Endothelial cell (in vitro differentiated cells): ENCODE measurements at regions not wholly inside any gene's neighbourhood (a gene's known extent, or its start where the extent isn't known, plus 50 kb on each side); places are given as distances from the start of the nearest gene placed in this dataset.

Experiments
- DNase-seq: peaks from one replicate; pipeline ENCODE4 v3.0.0; 2021; ENCODE audit warnings: low spot score
- H3K27ac Mint-ChIP-seq: one replicate; pipeline ENCODE4 v1.8.0; 2021; ENCODE audit warnings: mixed read lengths, inconsistent platforms; ENCODE audit not compliant: unreplicated experiment
- H3K27me3 Mint-ChIP-seq: one replicate; pipeline ENCODE4 v1.8.0; 2021; ENCODE audit warnings: mild to moderate bottlenecking, moderate library complexity, mixed read lengths, inconsistent platforms; ENCODE audit not compliant: unreplicated experiment
- H3K36me3 Mint-ChIP-seq: one replicate; pipeline ENCODE4 v1.8.0; 2021; ENCODE audit warnings: mild to moderate bottlenecking, low read depth, mixed read lengths, inconsistent platforms; ENCODE audit not compliant: unreplicated experiment
- H3K4me1 Mint-ChIP-seq: one replicate; pipeline ENCODE4 v1.8.0; 2021; ENCODE audit warnings: mild to moderate bottlenecking, mixed read lengths, inconsistent platforms; ENCODE audit not compliant: unreplicated experiment
- H3K4me3 Mint-ChIP-seq: one replicate; pipeline ENCODE4 v1.8.0; 2021; ENCODE audit warnings: mild to moderate bottlenecking, mixed read lengths, inconsistent platforms; ENCODE audit not compliant: unreplicated experiment
- H3K9me3 Mint-ChIP-seq: one replicate; pipeline ENCODE4 v1.8.0; 2021; ENCODE audit warnings: mixed read lengths, inconsistent platforms; ENCODE audit not compliant: unreplicated experiment
- TF ChIP-seq, protein P1 (sequence below): fragments of 200-600 bp; sonication (generic); IDR thresholded peaks from one replicate; pipeline ENCODE4 v1.5.0; 2021; ENCODE audit warnings: antibody characterized with exemption; ENCODE audit not compliant: unreplicated experiment

DNA sequence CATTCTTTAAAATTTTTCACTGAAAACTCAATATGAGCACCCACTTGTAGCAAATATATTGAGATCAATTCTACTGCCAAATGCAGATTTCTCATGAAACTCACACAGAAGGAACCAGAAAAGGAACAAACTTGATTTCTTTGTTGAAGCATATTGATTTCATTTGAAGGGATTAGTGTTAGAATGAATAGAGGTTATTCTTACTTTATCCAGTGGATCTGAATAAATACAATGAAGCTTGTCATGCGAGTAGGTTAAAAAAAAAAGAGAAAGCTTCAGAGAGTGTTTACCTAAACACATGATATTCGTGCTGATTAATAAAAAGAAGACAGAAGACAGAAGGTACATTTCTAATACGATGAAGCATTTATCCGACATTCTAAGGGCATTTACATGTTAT lies 226.7 kb upstream of the ZSWIM2 start:
- no peak overlapping the region for H3K27ac Mint-ChIP-seq
- no peaks in the 10 kb centered on the region for H3K9me3 Mint-ChIP-seq
- H3K36me3 Mint-ChIP-seq, result no peaks in the 10 kb centered on the region
- peaks cover 2% of the 10 kb centered on the region for H3K4me1 Mint-ChIP-seq
- TF ChIP-seq, protein P1, sequence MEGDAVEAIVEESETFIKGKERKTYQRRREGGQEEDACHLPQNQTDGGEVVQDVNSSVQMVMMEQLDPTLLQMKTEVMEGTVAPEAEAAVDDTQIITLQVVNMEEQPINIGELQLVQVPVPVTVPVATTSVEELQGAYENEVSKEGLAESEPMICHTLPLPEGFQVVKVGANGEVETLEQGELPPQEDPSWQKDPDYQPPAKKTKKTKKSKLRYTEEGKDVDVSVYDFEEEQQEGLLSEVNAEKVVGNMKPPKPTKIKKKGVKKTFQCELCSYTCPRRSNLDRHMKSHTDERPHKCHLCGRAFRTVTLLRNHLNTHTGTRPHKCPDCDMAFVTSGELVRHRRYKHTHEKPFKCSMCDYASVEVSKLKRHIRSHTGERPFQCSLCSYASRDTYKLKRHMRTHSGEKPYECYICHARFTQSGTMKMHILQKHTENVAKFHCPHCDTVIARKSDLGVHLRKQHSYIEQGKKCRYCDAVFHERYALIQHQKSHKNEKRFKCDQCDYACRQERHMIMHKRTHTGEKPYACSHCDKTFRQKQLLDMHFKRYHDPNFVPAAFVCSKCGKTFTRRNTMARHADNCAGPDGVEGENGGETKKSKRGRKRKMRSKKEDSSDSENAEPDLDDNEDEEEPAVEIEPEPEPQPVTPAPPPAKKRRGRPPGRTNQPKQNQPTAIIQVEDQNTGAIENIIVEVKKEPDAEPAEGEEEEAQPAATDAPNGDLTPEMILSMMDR, result no peak
- no peak overlapping the region for H3K4me3 Mint-ChIP-seq
- no peaks in the 10 kb centered on the region for H3K27me3 Mint-ChIP-seq
- no peak for DNase-seq

DNA sequence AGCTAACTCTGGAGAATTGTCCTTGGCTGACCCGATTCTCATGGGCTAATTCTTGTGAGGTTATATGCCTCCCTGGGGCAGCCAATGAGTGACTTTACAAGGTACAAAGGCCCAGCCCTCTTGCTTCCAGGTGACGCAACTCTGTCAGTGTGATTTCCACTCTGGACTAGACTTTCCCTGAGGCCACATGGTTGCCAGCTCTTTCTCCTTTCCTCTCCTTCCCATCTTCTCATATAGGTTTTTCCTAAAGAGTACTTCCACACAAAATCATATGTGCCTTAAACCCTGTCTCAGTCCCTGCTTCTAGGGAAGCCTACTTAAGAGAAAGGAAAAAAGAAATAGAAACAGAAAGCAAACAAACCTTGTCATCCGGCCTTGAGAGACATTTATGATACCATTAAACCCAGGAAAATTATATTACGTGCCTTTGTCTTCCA lies 226.2 kb upstream of the ZSWIM2 start:
- no peaks in the 10 kb centered on the region for H3K9me3 Mint-ChIP-seq

DNA sequence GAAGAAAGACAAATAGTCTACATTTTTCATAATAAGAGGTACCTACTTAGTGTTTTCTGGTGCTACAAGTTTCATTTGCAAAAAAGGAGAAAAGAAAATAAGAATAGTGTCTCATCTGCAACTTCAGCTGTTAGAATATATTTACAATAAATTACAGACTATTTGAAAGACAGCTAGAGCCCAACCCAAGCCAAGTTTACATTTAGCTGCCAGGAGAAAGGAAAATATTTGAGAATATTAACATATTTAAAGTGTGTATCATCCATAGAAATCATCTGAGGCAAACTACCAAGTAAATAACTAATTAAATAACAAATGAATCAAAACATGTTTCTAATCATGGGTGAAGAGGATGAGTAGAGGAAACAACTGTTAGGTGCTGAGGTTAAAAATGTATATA lies 209.2 kb upstream of the ZSWIM2 start:
- Mint-ChIP-seq H3K27ac (no peak overlapping the region), H3K36me3 (no peaks in the 10 kb centered on the region), H3K4me1 (peaks cover 3% of the 10 kb centered on the region), H3K27me3 (no peaks in the 10 kb centered on the region), H3K4me3 (no peak overlapping the region), H3K9me3 (no peaks in the 10 kb centered on the region)
- DNase-seq, result no peak
- TF ChIP-seq, protein P1, result no peak

More for the DNA sequence above, 226.2 kb upstream of the ZSWIM2 start:
- no peaks in the 10 kb centered on the region for H3K36me3 Mint-ChIP-seq
- H3K27me3 Mint-ChIP-seq, result no peaks in the 10 kb centered on the region
- no peak overlapping the region for H3K4me3 Mint-ChIP-seq
- peaks cover 2% of the 10 kb centered on the region for H3K4me1 Mint-ChIP-seq
- DNase-seq, result no peak
- TF ChIP-seq, protein P1, result no peak
- H3K27ac Mint-ChIP-seq, result no peak overlapping the region

DNA sequence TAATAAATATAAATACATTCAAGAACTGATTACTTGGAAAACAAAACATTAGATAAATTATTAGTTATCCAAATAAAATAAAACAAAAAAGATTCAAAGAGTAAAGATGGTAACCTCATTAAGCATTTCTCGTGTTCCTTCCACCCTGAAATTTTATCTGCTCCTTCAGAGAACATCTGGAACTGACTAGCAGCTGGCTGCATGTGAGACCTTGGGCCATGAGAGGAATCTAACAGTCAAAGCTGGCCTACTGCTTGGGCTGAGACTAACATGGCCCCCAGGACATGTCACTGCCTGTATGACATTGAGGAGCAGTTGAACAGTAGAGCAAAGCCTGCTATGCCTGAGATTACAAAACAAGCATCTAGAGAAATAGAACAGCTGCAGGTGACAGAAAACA lies 208.5 kb upstream of the ZSWIM2 start:
- no peak for DNase-seq
- Mint-ChIP-seq H3K27ac (no peak overlapping the region), H3K4me3 (no peak overlapping the region), H3K36me3 (no peaks in the 10 kb centered on the region), H3K9me3 (no peaks in the 10 kb centered on the region), H3K27me3 (no peaks in the 10 kb centered on the region), H3K4me1 (peaks cover 3% of the 10 kb centered on the region)
- TF ChIP-seq, protein P1, result no peak

DNA sequence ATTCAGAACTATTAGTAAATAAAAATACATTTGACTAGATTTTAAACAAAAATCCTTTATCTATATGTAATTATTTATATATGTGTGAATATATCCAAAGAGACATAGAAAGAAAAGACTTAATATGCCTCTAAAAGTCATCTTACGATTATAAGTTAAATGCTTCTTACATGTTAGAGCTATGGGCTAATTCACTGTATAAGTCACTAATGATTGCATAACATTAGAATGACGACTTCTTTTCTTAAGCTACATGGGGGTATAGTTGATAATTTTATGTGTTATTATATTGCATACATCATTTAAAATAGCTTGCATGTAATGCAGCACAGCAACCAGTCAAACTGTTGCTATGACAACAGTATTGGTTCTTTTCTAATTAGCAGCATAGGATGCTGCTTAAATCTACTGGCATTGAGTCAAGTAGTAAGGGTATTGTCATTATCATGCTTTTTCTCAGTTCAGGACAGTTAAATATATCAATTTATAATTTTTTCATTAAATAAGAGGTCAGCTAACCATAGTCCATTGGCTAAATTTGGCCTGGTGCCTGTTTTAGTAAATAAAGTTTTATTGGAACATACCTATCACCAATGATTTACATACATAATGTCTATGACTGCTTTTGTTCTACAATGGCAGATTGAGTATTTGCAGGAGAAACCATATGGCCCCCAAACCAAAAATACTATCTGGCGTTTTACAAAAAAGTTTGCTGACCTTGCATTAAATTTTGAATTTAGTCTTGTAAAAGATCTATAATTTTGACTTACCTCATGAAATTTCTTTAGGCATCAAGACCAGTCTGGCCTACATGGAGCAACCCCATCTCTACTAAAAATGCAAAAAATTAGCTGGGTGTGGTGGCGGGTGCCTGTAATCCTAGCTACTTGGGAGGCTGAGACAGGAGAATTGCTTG lies 207.7 kb upstream of the ZSWIM2 start:
- TF ChIP-seq, protein P1, result no peak
- Mint-ChIP-seq H3K4me3 (no peak overlapping the region), H3K27me3 (no peaks in the 10 kb centered on the region), H3K27ac (no peak overlapping the region), H3K9me3 (no peaks in the 10 kb centered on the region), H3K36me3 (no peaks in the 10 kb centered on the region), H3K4me1 (peaks cover 3% of the 10 kb centered on the region)
- DNase-seq, result no peak
